Endothelial cell of umbilical vein (primary cell): ENCODE measurements at regions not wholly inside any gene's neighbourhood (a gene's known extent, or its start where the extent isn't known, plus 50 kb on each side); places are given as distances from the start of the nearest gene placed in this dataset.

Experiments
- BruUV-seq: library from RNA; stranded (reverse); fragments of 400-500 nt; replicated peaks from 2 replicates; lab custom pipeline; 2021; lab: Mats Ljungman, UMichigan
- CTCF ChIA-PET: fragments of 300-600, 350-600 bp; sonication (Branson Sonifier 250); formaldehyde crosslinking; loops from one replicate; lab custom pipeline; 2021; ENCODE audit warnings: antibody characterized with exemption, inconsistent platforms; lab: Charles Lee
- POLR2A ChIA-PET: fragments of 300-600, 350-600 bp; sonication (Branson Sonifier 250); formaldehyde crosslinking; loops from one replicate; lab custom pipeline; 2021; ENCODE audit warnings: antibody characterized with exemption, inconsistent platforms; lab: Charles Lee
- DNase-seq: peaks from one replicate; pipeline ENCODE4 v3.0.0-alpha.2; 2011; ENCODE audit warnings: low read depth, low spot score
- FAIRE-seq: peaks from 2 replicates; lab custom pipeline; 2011; peaks lifted over from hg19 to GRCh38; lab: Jason Lieb, UNC
- H2AFZ ChIP-seq: 2 replicates; pipeline ENCODE4 v1.6.0; 2012; ENCODE audit warnings: low read depth, low read length, control low read depth, inconsistent platforms
- H3K27ac ChIP-seq: 2 replicates; pipeline ENCODE4 v1.5.1; 2011; ENCODE audit warnings: low read depth, mild to moderate bottlenecking, control low read depth, low read length, moderate library complexity; ENCODE audit not compliant: insufficient read depth
- H3K27me3 ChIP-seq, 2 experiments: 2 replicates each; pipeline versions ENCODE4 v1.6.0 to v1.6.1; 2011; ENCODE audit warnings: low read length in 2 of 2, mixed read lengths in 1 of 2; ENCODE audit not compliant: control insufficient read depth in 2 of 2, insufficient read depth in 2 of 2
- H3K36me3 ChIP-seq, 2 experiments: 2 replicates in 1 of 2; 3 replicates in 1 of 2; pipeline ENCODE4 v1.5.1; 2011; ENCODE audit warnings: low read length in 2 of 2, mild to moderate bottlenecking in 1 of 2, moderate library complexity in 1 of 2; ENCODE audit not compliant: control insufficient read depth in 2 of 2, insufficient read depth in 2 of 2; ENCODE audit errors: extremely low read depth in 1 of 2
- H3K4me1 ChIP-seq: 3 replicates; pipeline ENCODE4 v1.5.1; 2011; ENCODE audit warnings: mild to moderate bottlenecking, low read length; ENCODE audit not compliant: control insufficient read depth, insufficient read depth; ENCODE audit errors: extremely low read depth
- H3K4me2 ChIP-seq: 2 replicates; pipeline ENCODE4 v1.6.1; 2011; ENCODE audit warnings: low read length, control low read depth, mixed read lengths; ENCODE audit not compliant: insufficient read depth
- H3K4me3 ChIP-seq, 3 experiments: fragments of 200-600 bp in 1 of 3; sonication (generic), shearing (Covaris generic) in 1 of 3; replicated peaks in 1 of 3; 2 replicates each; pipeline ENCODE4 v1.5.1; 2011 to 2016; ENCODE audit warnings: control low read depth in 3 of 3, low read length in 3 of 3, mild to moderate bottlenecking in 2 of 3, inconsistent platforms in 1 of 3, low read depth in 1 of 3, moderate library complexity in 1 of 3; ENCODE audit not compliant: insufficient read depth in 1 of 3
- H3K79me2 ChIP-seq: 2 replicates; pipeline ENCODE4 v1.6.0; 2012; ENCODE audit warnings: low read length, inconsistent platforms; ENCODE audit not compliant: control insufficient read depth, insufficient read depth
- H3K9ac ChIP-seq: replicated peaks from 2 replicates; pipeline ENCODE3; 2011; ENCODE audit warnings: low read length, control low read depth; ENCODE audit not compliant: insufficient read depth; ENCODE audit errors: extremely low read depth
- H3K9me1 ChIP-seq: replicated peaks from 3 replicates; pipeline ENCODE4 v1.6.0; 2011; ENCODE audit warnings: mild to moderate bottlenecking, low read length; ENCODE audit not compliant: control insufficient read depth, insufficient read depth; ENCODE audit errors: extremely low read depth
- H3K9me3 ChIP-seq: replicated peaks from 2 replicates; pipeline ENCODE4 v1.5.1; 2012; ENCODE audit warnings: low read length, inconsistent platforms; ENCODE audit not compliant: control insufficient read depth, insufficient read depth
- H4K20me1 ChIP-seq: replicated peaks from 2 replicates; pipeline ENCODE3; 2011; ENCODE audit warnings: mild to moderate bottlenecking, low read length; ENCODE audit not compliant: control insufficient read depth, insufficient read depth; ENCODE audit errors: extremely low read depth
- EZH2 ChIP-seq: IDR thresholded peaks from 2 replicates; pipeline ENCODE4 v1.6.1; 2012; ENCODE audit warnings: borderline replicate concordance, low read depth, mild to moderate bottlenecking, moderate library complexity, low read length, inconsistent platforms; ENCODE audit not compliant: severe bottlenecking
- FOS ChIP-seq: IDR thresholded peaks from 2 replicates; pipeline ENCODE4 v1.6.1; 2011; ENCODE audit warnings: mild to moderate bottlenecking, low read length, moderate library complexity, borderline replicate concordance; ENCODE audit not compliant: insufficient read depth
- GATA2 ChIP-seq: IDR thresholded peaks from 2 replicates; pipeline ENCODE4 v1.7.0; 2011; ENCODE audit warnings: low read depth, mild to moderate bottlenecking, moderate library complexity, mixed read lengths, low read length; ENCODE audit not compliant: insufficient read length, insufficient read depth
- JUN ChIP-seq: IDR thresholded peaks from 2 replicates; pipeline ENCODE4 v1.6.1; 2011; ENCODE audit warnings: borderline replicate concordance, low read depth; ENCODE audit not compliant: insufficient read length, insufficient read depth
- MYC ChIP-seq: IDR thresholded peaks from one replicate; pipeline ENCODE4 v1.6.1; 2011; ENCODE audit warnings: mild to moderate bottlenecking, low read depth, low read length
- POLR2A ChIP-seq: IDR thresholded peaks from 2 replicates; pipeline ENCODE4 v1.6.1; 2012; ENCODE audit warnings: low read depth, mild to moderate bottlenecking, control low read depth, low read length
- POLR2AphosphoS5 ChIP-seq: IDR thresholded peaks from 2 replicates; pipeline ENCODE4 v1.6.1; 2012; ENCODE audit warnings: low read depth, mild to moderate bottlenecking, control low read depth, low read length, moderate library complexity; ENCODE audit not compliant: insufficient read depth
- dilution Hi-C: fragments of 300-500 bp; cut with MboI; formaldehyde crosslinking; loops from one replicate; pipeline ENCODE4 v1.15.0; 2019; ENCODE audit warnings: low sequenced_read_pairs; ENCODE audit not compliant: extremely low pct_ligation_motif_present
- intact Hi-C: fragments of 100-400 bp; cut with micrococcal nuclease; formaldehyde crosslinking; loops from one replicate; pipeline ENCODE4 v1.10.0; 2022
- TF ChIP-seq, protein P1 (sequence below), 2 donors: IDR thresholded peaks; 1 replicate in 1 of 2; 2 replicates in 1 of 2; pipeline ENCODE4 v1.5.1; 2011; ENCODE audit warnings: low read length in 2 of 2, mild to moderate bottlenecking in 2 of 2, moderate library complexity in 2 of 2, control low read depth in 1 of 2, inconsistent platforms in 1 of 2, low read depth in 1 of 2; ENCODE audit not compliant: insufficient read depth in 1 of 2; ENCODE audit errors: extremely low read depth in 1 of 2
- TF ChIP-seq, protein P2 (sequence below): IDR thresholded peaks from 2 replicates; pipeline ENCODE4 v1.6.1; 2011; ENCODE audit not compliant: insufficient read depth, insufficient read length

DNA sequence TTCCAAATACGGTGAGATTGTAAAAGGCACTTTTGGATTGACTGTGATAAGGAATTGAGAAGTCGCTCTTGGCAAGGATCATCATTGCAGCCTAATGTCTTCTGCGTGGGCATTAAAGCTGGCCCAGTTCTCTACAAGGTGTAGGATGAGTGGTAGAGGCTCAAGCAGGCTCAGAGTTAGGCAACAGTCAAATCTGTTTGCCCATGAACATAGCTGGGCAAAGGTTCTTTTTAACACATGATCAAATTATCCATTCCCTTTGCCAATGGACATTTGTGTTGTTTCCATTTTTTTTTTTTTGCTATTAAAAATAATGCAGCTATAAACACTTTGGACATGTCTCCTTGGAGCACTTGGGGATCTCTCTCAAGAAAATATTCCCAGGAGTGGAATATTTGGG is 229.1 kb upstream of the FAT1 start:
- Histone ChIP-seq H3K36me3 (no peaks in the 10 kb centered on the region), H3K9me1 (no peaks in the 10 kb centered on the region), H3K9ac (no peak overlapping the region), H3K4me2 (no peak overlapping the region), H3K79me2 (no peaks in the 10 kb centered on the region), H3K4me3 (no peak overlapping the region), H3K27me3 (no peaks in the 10 kb centered on the region), H2AFZ (no peak overlapping the region), H3K27ac (no peak overlapping the region), H3K4me1 (no peaks in the 10 kb centered on the region), H4K20me1 (no peaks in the 10 kb centered on the region), H3K9me3 (no peaks in the 10 kb centered on the region)
- intact Hi-C loops, result no loop called here
- dilution Hi-C loops, result no loop called here
- TF ChIP-seq, protein P1, sequence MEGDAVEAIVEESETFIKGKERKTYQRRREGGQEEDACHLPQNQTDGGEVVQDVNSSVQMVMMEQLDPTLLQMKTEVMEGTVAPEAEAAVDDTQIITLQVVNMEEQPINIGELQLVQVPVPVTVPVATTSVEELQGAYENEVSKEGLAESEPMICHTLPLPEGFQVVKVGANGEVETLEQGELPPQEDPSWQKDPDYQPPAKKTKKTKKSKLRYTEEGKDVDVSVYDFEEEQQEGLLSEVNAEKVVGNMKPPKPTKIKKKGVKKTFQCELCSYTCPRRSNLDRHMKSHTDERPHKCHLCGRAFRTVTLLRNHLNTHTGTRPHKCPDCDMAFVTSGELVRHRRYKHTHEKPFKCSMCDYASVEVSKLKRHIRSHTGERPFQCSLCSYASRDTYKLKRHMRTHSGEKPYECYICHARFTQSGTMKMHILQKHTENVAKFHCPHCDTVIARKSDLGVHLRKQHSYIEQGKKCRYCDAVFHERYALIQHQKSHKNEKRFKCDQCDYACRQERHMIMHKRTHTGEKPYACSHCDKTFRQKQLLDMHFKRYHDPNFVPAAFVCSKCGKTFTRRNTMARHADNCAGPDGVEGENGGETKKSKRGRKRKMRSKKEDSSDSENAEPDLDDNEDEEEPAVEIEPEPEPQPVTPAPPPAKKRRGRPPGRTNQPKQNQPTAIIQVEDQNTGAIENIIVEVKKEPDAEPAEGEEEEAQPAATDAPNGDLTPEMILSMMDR (IDR thresholded peaks at IDR 0.05; ENCODE audit: extremely low read depth in 1 of 2, insufficient read depth in 1 of 2, low read depth in 1 of 2, low read length in 2 of 2), result no peak
- no peak for TF ChIP-seq MYC
- TF ChIP-seq FOS, result no peak
- TF ChIP-seq POLR2A, result no peak
- TF ChIP-seq POLR2AphosphoS5, result no peak
- no peak for TF ChIP-seq EZH2
- no peak for TF ChIP-seq JUN
- TF ChIP-seq, protein P2, sequence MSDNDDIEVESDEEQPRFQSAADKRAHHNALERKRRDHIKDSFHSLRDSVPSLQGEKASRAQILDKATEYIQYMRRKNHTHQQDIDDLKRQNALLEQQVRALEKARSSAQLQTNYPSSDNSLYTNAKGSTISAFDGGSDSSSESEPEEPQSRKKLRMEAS, result no peak
- TF ChIP-seq GATA2, result no peak
- DNase-seq, result no peak
- POLR2A ChIA-PET, result no interaction called here
- no peak for FAIRE-seq
- CTCF ChIA-PET, result no interaction called here
- no TSS peak for BruUV-seq
